NAMALWA (cell line): ENCODE measurements at regions not wholly inside any gene's neighbourhood (a gene's known extent, or its start where the extent isn't known, plus 50 kb on each side); places are given as distances from the start of the nearest gene placed in this dataset.

ENCODE experiments used
- DNase-seq: peaks from one replicate; pipeline ENCODE4 v3.0.0-alpha.2; 2015; ENCODE audit warnings: low spot score

- no peak for DNase-seq
Measured at GRCh38 chr1:87194856-87195255, 133.8 kb upstream of the LMO4 start.

GRCh38 chr1:87196110-87196827 lies 132.4 kb upstream of the LMO4 start:
- no peak for DNase-seq

DNA sequence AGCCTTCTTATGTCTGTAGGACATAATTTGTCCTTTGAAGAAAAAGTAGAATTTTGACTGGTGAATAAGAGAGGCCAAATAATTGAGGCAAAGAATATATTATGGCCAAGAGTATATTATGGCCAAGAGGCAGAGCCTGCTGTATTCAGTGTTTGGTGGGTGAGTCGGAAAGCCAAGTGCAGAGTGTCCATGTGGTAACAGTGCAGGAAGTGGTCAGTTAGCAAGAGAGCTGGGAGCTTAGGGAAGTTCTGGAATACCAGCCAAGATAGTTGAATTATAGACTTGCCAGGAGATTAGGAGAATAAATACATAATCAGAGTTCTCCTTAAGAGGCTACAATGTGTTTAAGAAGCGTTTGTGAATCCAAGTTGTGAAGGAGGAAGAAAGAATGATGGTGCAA lies 131.5 kb upstream of the LMO4 start:
- DNase-seq: no peak

- DNase-seq: no peak
Measured at GRCh38 chr1:87197641-87198040, 131.0 kb upstream of the LMO4 start.

DNA sequence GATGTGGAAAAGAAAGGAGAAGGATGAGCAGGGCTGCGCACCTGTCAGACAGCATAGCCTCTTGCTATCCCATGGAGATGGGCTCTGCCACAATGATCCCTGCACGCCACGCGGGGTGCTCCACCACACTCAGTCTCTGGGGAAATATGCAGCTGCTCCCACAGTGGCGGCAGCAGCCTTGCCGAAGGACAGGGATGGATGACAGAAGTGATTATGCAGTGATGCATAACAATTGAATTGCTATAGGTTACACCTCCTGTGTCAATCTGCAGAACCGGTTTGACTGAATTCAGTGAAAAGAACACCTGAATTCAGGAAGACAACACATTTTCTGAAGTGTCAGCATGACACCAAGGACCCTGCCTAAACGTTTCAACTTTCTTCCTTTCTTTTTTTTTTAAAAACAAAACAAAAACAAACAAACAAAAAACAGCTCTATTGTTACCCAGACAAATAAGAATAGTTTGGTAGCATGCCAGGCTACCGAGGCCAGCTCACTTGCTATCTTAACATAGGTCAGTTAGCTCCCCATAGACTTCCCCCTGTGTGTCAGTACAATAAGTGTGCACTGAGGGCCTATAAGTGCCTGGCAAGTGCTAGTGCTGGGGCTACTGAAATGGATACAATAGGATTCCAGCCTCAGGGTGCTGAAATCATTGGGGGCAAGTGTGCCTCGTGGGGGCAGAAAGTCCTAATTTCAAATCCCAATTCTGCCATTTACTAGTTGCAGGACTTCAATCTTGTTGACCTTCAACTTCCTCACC lies 127.6 kb upstream of the LMO4 start:
- DNase-seq: no peak

- DNase-seq: no peak
Measured at GRCh38 chr1:87201768-87202167, 126.9 kb upstream of the LMO4 start.

DNA sequence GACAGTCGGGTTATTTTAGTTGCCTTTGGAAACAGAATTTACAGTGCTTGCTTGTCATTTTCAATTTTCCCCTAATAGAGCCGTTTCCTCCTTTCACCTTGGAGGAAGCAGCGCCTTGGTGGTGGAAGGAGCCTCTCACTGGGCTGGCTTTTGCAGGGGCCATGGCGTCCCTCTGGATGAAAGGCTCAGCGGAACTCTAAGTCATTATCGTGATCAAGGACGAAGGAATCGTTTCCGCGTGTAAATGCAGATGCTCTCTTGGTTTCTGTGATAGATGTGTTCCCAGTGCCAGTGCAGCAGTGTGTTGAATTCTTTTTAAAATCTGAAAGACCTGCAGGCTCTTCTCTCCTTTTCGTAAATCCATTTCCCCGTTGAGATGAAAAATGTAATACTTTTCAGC lies 126.2 kb upstream of the LMO4 start:
- DNase-seq: no peak

- no peak for DNase-seq
Measured at GRCh38 chr1:87202922-87203655, 125.6 kb upstream of the LMO4 start.

DNA sequence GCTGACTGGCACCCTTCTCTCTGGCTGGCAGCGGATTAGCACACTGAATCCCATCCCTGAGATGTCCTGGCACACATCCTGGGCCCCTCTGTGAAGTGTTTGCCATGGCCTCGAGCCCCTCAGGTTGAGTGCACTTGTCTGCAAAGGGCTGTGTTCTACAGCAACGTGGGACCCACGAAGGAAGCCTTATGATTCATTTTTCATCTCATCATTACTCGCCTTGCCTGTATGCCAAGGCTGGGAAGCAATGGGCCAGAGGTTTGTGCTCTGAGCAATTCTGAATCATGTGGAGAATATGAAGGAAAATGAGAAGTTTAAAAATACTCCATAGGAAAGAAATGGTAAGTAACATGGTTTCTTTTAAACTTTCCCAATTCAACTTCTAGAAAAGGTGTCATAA lies 124.8 kb upstream of the LMO4 start:
- DNase-seq: no peak

DNA sequence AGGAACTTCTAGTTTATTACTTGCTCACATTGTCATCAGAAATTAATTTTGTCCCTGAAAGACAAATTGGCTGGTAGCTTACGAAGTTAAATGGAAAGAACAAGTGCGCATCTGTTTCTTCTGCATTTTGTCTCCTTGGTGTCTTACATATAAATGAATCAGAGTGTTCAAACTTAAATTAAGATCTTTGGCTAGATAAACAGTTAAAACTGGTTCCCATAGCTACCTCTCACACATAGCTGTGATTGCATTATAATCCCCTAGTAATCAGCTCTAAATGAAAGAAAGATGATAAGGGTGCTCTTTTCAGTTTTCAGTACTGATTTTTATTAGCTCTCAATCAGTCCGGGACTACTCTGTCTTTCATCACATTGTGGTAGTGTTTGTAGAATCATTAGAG lies 124.2 kb upstream of the LMO4 start:
- no peak for DNase-seq

- no peak for DNase-seq
Measured at GRCh38 chr1:87204921-87205320, 123.8 kb upstream of the LMO4 start.

DNA sequence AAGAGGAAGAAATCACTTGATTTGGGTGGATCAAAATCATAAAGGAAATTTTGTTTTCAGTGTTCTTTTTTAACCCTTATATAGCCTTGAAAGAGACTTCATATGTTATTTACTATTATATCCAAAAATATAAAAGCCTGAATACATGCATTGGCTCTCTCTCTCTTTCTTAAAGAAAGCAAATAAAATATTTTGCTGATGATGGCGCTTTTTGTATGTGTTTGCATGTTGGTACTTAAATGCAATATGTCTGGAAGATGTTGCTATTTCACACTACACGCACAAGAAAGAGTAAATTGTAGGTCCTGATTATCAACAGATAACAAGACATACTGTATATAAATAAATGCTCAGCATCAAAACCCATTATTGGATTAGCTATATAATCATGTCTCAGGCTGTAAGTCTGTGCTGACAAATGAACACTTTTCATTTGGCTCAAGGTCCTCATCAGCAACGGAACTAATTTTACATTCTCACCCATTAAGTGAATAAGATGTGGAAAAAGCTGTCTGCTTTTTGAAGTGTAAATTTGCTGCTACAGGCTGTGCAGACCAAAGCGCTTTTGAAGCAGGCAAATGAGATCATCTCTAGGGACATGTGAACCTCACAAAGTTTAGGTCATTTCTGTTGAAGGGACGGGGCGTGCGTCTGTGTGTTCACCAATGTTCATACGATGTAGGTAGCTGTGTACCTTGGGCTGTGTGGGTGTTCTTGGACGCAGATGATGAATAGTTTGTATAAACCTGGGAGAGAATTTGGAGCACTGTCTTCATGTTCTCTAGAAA lies 122.4 kb upstream of the LMO4 start:
- DNase-seq: no peak

- DNase-seq: no peak
Measured at GRCh38 chr1:87208080-87208479, 120.6 kb upstream of the LMO4 start.

DNA sequence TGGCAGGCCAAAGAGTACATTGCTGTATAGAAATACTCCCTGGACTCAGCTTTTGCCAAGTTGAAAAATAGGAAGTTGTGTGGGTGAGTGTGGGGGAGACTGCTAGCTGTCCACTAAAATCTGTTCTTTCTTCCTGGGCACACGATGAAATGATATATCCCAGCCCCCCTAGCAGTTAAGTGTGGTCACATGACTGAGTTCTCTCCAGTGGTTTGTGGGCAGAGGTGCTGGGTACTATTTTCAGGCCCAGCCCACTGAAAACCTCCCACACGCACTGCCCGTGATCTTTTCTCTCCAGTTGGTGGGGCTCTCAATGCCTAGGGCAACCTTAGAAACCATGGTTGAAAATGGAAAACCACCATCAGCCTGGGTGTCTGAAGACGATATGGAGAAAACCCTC lies 119.7 kb upstream of the LMO4 start:
- DNase-seq: no peak

GRCh38 chr1:87210151-87210550 lies 118.5 kb upstream of the LMO4 start:
- DNase-seq: no peak

DNA sequence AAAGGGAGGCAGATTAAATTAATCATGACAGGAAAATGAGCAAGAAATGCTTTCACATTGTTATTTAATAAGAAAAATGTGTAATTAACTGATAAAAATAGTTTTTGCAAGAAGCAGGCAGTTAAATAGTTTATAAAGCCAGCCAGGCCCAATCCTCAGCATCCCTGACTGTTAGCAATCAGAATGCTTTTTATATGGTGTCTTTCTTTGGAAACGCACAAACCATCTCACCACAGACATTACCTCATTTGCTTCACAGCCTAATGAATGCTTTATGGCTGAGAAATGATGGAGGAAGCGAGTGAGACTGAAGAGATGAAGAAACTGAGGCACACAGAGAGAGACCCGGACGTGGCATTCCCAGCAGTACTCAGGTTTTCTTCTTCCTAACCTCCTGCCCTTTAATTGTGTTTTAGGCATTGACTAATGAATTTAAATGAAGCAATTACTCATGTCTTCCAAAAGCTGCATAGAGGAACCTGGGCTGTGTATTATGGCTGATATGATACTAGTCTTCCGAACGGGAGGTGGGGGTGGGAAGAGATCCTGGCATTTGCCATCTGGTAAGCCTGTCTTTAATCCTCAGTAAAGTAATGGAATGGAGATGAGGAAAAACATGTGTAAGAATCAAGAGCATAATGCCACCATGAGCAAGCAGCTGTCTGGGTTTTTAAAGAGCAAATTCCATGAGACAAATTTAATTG lies 116.1 kb upstream of the LMO4 start:
- no peak for DNase-seq

- DNase-seq: no peak
Measured at GRCh38 chr1:87213135-87213515, 115.6 kb upstream of the LMO4 start.

- DNase-seq: no peak
Measured at GRCh38 chr1:87215592-87215991, 113.1 kb upstream of the LMO4 start.

DNA sequence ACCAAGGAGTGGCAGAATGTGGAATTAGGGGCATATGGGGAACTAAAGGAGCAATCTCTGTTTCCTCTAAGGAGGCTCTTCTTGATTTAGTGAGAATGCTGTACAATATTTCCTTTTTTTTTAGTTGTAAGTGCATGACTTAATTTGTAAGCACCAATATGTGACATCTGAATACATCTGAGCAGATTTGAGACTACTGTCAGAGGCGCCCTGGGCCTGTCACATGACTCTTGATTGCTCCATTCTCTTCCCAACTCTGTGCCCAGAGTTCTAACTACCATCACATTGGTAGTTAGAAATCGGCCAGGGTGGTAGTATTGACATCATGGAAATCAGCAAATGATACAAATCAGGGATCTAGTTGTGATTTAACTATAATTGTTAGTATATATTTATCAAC lies 110.1 kb upstream of the LMO4 start:
- DNase-seq: no peak

DNA sequence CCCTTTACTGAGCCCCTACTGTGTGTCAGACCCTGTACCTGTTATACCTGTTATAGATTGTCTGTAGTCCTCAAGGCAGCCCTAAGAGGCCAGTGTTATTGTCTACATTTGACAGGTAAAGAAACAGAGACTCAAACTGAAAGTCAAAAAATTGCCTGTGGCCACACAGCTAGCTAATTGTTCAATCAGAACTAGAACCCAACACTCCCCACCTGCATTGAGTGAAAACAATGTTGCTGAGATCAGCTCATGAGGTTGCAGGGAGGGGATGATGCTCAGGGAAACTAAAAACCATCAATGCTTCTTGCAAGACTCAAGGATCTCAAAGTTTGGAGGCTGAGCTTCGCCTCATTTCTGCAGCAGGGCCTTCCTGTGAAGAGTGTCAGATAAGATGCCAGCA lies 109.5 kb upstream of the LMO4 start:
- no peak for DNase-seq

- DNase-seq: no peak
Measured at GRCh38 chr1:87219626-87220025, 109.1 kb upstream of the LMO4 start.

DNA sequence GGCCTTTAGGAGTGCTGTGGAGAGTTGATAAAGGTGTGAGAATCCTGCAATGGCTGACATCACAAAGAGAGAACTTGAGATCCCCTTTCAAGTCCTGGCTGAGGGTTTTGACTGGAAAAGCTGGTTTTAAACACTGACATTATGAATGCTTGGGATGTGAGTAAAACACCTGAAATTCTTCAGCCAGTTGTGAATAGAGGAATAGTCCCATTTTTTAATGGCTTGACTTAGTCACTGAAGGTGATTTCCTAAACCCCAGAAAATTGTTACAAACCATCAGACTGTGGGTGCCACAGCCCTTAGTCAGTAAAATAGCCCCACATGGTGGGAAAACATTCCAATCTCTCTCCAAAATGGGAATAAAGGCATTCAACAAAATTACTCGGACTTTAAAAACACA lies 107.7 kb upstream of the LMO4 start:
- DNase-seq: no peak
